OCI-LY1 (cell line): ENCODE measurements at regions not wholly inside any gene's neighbourhood (a gene's known extent, or its start where the extent isn't known, plus 50 kb on each side); places are given as distances from the start of the nearest gene placed in this dataset.
"Not testable (repeated sequence)": the region's sequence is repeated elsewhere in the genome, so short reads cannot be mapped to it uniquely, and the experiment has no call there.

ENCODE experiments used
- H2AFZ ChIP-seq: fragments of 200-600 bp; sonication (generic), shearing (Covaris generic); 2 replicates; pipeline ENCODE4 v1.6.0; 2014; ENCODE audit warnings: antibody characterized with exemption, mild to moderate bottlenecking, low read length
- H3F3A ChIP-seq: fragments of 200-600 bp; sonication (generic), shearing (Covaris generic); 2 replicates; pipeline ENCODE4 v1.6.0; 2014; ENCODE audit warnings: mild to moderate bottlenecking, antibody characterized with exemption, low read length, moderate library complexity; ENCODE audit not compliant: insufficient read depth
- H3K27ac ChIP-seq: fragments of 200-600 bp; sonication (generic); 2 replicates; pipeline ENCODE4 v1.5.1; 2014; ENCODE audit warnings: low read length, mixed run types, mild to moderate bottlenecking, low read depth; ENCODE audit not compliant: poor library complexity, severe bottlenecking
- H3K27me3 ChIP-seq: fragments of 200-600 bp; sonication (generic); 2 replicates; pipeline ENCODE4 v1.6.0; 2014; ENCODE audit warnings: antibody characterized with exemption, mild to moderate bottlenecking, low read length, moderate library complexity; ENCODE audit not compliant: insufficient read depth
- H3K36me3 ChIP-seq: fragments of 200-600 bp; sonication (generic); 2 replicates; pipeline ENCODE4 v1.6.1; 2014; ENCODE audit warnings: mild to moderate bottlenecking, antibody characterized with exemption, low read length, moderate library complexity, mixed read lengths; ENCODE audit not compliant: insufficient read depth
- H3K4me1 ChIP-seq: fragments of 200-600 bp; sonication (generic); 2 replicates; pipeline ENCODE4 v1.5.1; 2014; ENCODE audit warnings: mild to moderate bottlenecking, low read length, moderate library complexity; ENCODE audit not compliant: insufficient read depth, severe bottlenecking
- H3K4me2 ChIP-seq: fragments of 200-600 bp; sonication (generic), shearing (Covaris generic); 2 replicates; pipeline ENCODE4 v1.6.1; 2014; ENCODE audit warnings: low read length
- H3K4me3 ChIP-seq: fragments of 200-600 bp; sonication (generic); 2 replicates; pipeline ENCODE4 v1.5.1; 2014; ENCODE audit warnings: low read length, low read depth, mild to moderate bottlenecking, mixed read lengths; ENCODE audit not compliant: poor library complexity, severe bottlenecking
- H3K79me2 ChIP-seq: fragments of 200-600 bp; shearing (Covaris generic); 2 replicates; pipeline ENCODE4 v1.6.1; 2016; ENCODE audit warnings: mixed run types, low read length, mixed read lengths; ENCODE audit not compliant: insufficient read depth
- H3K9ac ChIP-seq: fragments of 200-600 bp; sonication (generic), shearing (Covaris generic); 2 replicates; pipeline ENCODE4 v1.6.1; 2014; ENCODE audit warnings: mild to moderate bottlenecking, low read length, mixed read lengths
- H3K9me2 ChIP-seq: fragments of 200-600 bp; sonication (generic), shearing (Covaris generic); 2 replicates; pipeline ENCODE4 v1.6.1; 2014; ENCODE audit warnings: low read depth, mild to moderate bottlenecking, low read length, mixed read lengths
- H3K9me3 ChIP-seq: fragments of 200-600 bp; shearing (Covaris generic); 2 replicates; pipeline ENCODE4 v1.6.1; 2014; ENCODE audit warnings: low read length, mixed read lengths
- H4K20me1 ChIP-seq: fragments of 200-600 bp; sonication (generic), shearing (Covaris generic); 2 replicates; pipeline ENCODE4 v1.6.0; 2016; ENCODE audit warnings: mild to moderate bottlenecking, low read length; ENCODE audit not compliant: insufficient read depth

GRCh38 chr7:73153921-73154585 is 68.2 kb upstream of the SPDYE9 start:
- Histone ChIP-seq H3K9ac (peak overlapping the region; percentile 49; the same call in 1 of the 2 replicates), H3K4me3 (peak overlapping the region; percentile 55), H3K4me2 (peak overlapping the region; percentile 62)
- H3K27ac ChIP-seq, H4K20me1 ChIP-seq, H3K36me3 ChIP-seq, H3K27me3 ChIP-seq, H3F3A ChIP-seq, H3K9me3 ChIP-seq, H3K4me1 ChIP-seq, H3K9me2 ChIP-seq, H2AFZ ChIP-seq, H3K79me2 ChIP-seq: not testable (repeated sequence)

GRCh38 chr7:73148570-73148969 is 62.7 kb upstream of the SPDYE9 start:
- not testable (repeated sequence) for H2AFZ ChIP-seq, H3K4me2 ChIP-seq, H3K9ac ChIP-seq, H4K20me1 ChIP-seq, H3K9me2 ChIP-seq, H3K4me1 ChIP-seq, H3K27ac ChIP-seq, H3K36me3 ChIP-seq, H3K79me2 ChIP-seq, H3K9me3 ChIP-seq, H3F3A ChIP-seq, H3K27me3 ChIP-seq, H3K4me3 ChIP-seq

GRCh38 chr7:73147681-73148080 is 61.8 kb upstream of the SPDYE9 start:
- not testable (repeated sequence) for H3K79me2 ChIP-seq, H3K27me3 ChIP-seq, H4K20me1 ChIP-seq, H3K9ac ChIP-seq, H3K9me2 ChIP-seq, H3F3A ChIP-seq, H3K4me2 ChIP-seq, H3K4me3 ChIP-seq, H3K36me3 ChIP-seq, H2AFZ ChIP-seq, H3K9me3 ChIP-seq, H3K27ac ChIP-seq, H3K4me1 ChIP-seq

- not testable (repeated sequence) for H3K4me1 ChIP-seq, H3K27ac ChIP-seq, H2AFZ ChIP-seq, H3K9ac ChIP-seq, H3K36me3 ChIP-seq, H3K9me3 ChIP-seq, H3K79me2 ChIP-seq, H4K20me1 ChIP-seq, H3F3A ChIP-seq, H3K9me2 ChIP-seq, H3K27me3 ChIP-seq, H3K4me3 ChIP-seq, H3K4me2 ChIP-seq
These were observed 58.2 kb upstream of the SPDYE9 start for GRCh38 chr7:73143993-73144392.

DNA sequence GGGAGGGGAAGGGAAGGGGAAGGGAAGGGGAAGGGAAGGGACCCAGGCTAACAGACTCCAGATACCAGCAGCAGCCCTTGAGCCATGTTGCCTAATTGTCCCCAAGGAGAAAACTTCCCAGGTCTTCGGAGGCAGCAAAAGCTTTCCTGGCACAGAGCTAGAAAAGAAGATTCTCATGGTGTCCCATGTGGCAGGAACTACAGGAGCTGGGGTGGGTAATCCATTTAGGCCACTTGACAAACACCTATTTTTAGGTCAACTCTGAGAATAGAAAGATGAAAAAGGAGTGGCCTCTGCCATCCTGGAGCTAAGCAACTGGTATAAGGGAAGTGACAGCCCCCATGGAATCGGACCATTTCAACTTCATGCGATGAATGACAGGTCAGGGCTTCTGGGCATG is 52.1 kb upstream of the SPDYE9 start:
- H3K9me3 ChIP-seq, H3K4me3 ChIP-seq, H2AFZ ChIP-seq, H3K79me2 ChIP-seq, H3K36me3 ChIP-seq, H3K27me3 ChIP-seq, H3K4me2 ChIP-seq, H3K27ac ChIP-seq, H3K4me1 ChIP-seq, H3K9ac ChIP-seq, H3F3A ChIP-seq, H3K9me2 ChIP-seq, H4K20me1 ChIP-seq: not testable (repeated sequence)
